HG03460 (cell line): ENCODE measurements at regions not wholly inside any gene's neighbourhood (a gene's known extent, or its start where the extent isn't known, plus 50 kb on each side); places are given as distances from the start of the nearest gene placed in this dataset.
"Not testable (repeated sequence)": the region's sequence is repeated elsewhere in the genome, so short reads cannot be mapped to it uniquely, and the experiment has no call there.

Experiments
- ATAC-seq: cut with Tn5 transposase; IDR thresholded peaks from one replicate; pipeline ENCODE4 v1.9.1; 2021; ENCODE audit not compliant: unreplicated experiment

DNA sequence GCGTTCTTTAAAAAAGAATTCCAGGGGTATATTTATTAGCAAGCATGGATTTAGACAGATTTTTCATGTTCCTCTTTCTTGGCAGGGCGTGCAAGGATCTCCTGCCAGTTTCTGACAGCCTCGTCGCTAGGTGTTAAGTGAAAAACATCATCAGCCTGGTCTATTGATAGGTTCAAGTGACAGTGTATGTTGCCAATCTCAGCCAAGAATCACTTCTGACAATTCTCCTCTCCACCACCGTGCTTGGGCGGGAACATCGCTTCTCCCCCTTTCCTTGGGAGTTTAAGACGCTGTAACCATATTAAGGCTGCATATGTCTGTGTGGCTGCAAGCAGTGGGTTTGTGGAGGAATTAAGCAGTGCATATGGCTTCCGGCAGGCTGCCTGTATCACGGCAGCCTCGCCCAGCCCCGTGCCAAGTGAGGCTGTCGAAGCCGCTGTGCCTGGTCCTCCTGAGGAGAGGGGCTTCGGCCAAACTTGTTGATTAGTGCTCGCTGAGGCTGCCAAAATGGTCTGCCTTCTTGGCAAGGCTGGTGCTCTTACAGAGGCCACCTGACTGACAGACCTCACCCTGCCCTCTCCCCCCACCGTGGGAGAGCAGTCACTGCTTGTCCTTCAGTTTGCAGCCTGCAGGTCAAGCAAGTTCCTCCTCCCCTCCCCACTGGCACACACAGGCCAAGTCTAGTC is 132.2 kb upstream of the MPHOSPH6 start:
- no peak for ATAC-seq

DNA sequence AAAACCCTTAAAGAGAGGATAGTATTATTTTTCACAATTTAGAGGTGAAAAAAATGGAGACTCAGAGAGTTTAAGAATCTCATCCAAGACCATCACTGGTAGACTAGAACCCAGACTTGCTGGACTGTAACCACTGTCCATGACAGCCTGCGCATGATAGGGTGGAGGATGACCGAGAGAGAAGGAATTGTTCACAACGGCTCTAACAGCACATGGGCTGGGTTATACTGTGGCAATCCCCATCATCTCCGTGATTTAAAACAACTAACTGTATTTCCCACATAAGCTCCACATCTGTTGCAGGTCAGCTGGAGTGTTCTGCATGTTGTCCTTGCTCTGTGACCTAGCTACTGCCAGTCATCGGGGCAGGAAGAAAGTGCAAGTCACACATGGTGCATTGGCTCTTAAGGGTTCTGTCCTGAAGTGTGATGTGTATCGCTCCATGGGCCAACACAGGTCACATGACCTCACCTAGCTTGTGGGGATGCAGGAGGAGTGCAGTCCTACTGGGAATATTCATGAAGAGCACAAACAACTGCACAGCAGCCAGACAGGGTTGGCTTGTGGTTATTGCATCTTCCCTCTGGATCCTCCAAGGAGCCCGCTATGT is 131.2 kb upstream of the MPHOSPH6 start:
- no peak for ATAC-seq

DNA sequence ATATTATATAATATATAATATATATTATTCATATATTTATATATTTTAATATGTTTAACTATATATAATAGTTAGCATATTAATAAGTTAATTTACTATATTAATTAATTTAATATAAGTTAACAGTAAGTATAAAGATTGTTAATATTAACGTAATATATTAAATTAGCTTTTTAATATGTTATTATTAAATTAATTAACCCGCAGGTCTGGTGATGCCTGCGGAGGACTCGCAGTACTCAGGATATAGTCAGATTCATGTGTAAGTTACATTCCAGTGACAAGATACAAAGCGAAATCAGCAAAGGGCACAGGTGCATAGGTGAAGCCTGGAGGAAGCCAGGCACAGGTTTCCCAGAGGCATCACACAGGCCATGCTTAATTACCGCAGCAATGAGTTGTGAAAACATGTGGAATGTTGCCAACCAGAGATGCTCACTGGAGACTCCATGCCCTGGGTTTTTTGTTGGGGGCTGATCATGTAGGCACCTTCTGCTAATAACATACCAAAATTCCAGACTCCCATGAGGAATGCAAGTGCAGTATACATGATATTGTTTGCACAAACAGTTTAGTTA is 130.4 kb upstream of the MPHOSPH6 start:
- no peak for ATAC-seq

DNA sequence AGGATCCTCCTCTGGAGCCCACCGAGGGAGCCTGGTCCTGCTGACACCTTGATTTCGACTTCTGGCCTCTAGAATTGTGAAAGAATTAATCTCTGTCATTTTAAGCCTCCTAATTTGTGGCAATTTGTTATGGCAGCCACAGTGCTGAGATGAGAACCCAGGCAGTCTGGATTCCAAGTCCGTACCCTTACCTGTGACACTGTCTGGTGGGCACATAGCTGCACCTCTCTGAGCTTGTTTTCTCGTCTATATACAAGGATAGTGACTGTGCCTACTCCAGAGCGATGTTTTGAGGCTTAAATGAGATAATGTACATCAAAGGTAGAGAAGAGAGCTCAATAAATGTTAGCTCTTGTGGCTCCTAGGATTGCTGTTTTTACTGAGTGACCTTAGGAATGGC is 128.4 kb upstream of the MPHOSPH6 start:
- no peak for ATAC-seq

DNA sequence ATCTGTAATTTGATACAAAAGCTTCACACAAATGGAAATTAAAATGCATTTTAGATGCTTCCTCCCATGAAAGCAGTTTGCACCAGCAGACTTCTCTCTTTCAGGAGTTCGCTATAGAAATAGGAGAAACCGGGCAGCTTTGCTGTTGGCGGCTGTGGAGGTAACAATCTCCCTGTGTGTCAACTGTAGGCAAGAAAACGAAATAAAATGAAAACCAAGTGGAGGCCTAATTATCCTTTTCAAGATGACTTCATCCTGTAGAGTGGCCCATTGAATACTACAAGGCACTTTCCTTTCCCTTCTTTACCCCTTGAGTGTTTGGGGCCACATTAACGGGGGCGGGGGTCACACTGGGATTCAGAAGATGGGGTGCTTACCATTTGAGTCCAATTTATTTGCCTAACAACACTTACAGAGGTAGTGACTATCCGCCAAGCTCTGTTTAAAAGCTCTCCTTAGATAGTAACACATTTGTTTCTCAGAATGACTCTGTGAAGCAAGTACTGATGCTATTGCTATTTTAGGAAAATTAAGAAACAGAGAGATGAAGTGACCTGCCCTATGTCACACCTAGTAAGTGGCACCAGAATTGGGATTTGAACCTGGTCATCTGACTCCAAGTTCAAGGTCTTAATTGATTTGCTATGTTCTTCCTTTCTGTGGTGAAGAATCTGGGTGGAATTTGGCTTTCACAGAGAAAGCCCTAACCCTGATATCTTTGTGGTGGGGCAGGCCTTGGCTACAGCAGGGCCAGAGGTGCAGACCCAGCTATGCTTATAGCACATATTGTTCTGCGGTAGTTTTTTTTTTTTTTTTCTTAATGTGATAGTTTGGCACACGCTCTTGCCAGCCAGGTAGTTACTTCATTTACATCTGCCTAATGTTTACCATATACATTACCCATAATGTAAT is 125.5 kb upstream of the MPHOSPH6 start:
- ATAC-seq = no peak

DNA sequence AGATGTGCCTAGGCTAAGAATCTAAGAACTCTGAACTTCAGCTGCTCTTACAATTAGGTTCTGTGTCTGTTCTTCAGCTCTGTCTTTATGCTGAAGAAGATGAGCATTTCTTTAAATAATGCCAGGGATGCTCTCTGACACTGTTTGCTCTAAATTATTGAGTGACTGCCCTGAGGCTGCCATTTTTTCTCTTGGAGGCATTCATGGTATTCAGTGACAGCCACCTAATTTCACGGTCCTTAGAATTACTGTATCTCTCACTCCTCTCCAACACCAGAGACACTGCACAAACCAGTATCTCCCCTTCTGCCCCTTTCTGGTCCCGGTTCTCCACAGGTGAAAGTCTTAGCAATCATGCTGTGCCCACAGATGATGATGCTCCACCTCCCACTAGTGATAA is 123.6 kb upstream of the MPHOSPH6 start:
- no peak for ATAC-seq

DNA sequence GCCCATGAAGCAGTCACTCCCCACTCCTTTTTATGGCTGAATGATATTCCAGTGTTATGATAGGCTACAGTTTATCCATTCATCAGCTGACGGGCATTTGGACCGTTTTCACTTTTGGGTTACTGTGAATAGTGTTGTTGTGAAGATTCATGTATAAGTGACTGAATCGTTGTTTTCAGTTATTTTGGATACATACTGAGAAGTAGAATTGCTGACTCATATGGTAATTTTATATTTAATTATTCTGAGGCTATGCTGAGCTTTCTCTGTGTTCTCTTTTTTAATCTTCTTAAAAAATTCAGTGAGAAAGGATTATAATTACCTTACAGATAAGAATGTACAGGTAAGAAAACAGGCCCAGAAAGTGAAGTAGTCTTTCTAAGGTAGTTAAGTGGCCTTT is 117.9 kb upstream of the MPHOSPH6 start:
- no peak for ATAC-seq

DNA sequence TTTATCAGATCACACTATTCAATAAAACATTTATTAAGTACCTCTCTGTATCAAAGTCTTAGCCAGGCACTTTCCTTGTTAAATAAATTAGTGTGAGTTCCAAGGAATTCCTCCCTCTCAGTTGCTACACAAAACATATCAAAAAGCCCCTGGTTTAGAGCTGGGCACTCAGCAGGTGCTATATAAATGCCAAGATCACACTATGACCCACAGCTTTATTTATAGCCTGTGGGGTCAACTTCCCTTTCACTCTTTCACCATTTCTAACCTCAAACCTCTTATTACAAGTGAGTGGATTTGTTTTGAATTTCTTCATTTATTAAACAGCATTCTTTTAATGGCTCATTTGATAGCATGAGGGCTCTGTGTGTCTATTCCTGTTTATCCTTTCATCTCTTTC is 112.6 kb upstream of the MPHOSPH6 start:
- no peak for ATAC-seq

DNA sequence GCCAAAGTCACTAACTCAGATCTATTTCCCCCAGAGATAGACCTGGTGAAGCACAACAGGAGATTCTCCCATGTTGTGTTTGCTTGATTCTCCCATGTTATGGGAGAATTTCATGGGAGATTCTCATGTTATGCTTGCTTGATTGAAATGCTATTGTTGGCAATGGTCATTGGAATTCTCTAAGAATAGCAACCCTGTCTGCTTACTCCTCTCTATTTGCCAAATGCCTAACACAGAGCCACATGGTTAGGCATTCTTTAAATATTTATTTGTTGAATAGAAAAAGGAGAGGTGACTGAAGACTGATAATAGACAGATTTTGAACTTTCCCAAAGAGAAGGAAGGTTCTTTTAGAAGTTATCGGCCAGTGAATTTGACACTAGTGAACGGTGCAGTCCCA is 111.5 kb upstream of the MPHOSPH6 start:
- no peak for ATAC-seq

DNA sequence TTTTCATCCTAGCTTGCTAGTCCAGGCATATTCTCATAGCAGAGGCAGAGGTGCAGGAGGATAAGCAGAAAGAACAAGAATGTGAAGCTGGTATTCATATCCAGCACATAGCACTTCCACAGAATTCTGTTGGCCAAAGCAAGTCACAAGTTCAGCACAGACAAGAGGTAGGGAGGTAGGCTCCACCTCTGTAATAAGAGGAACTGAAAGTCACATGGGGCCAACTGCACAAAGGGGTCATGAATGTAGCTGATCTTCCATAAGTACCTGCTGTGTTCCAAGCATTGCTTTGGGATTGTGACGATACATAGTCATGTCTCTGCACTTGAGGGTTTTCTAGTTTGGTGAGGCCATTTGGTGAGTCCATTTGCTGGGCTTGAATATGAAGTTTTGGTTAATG is 110.8 kb upstream of the MPHOSPH6 start:
- ATAC-seq = no peak

DNA sequence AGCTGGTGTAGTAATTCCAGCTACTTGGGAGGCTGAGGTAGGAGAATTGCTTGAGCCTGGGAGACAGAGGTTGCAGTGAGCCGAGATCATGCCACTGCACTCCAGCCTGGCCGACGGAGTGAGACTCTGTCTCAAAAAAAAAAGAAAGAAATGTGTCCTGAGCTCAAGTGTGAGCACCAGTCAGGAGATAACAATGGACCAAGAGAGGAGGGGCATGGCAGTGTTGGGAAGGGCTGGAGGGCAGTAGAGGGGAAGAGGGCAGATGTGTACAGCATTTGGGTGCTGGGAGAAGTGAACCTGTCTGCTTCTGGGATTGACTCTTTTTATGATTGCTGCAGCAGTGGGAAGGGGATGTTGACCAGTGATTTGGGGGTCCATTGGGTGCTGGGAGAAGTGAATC is 105.3 kb upstream of the MPHOSPH6 start:
- not testable (repeated sequence) for ATAC-seq

DNA sequence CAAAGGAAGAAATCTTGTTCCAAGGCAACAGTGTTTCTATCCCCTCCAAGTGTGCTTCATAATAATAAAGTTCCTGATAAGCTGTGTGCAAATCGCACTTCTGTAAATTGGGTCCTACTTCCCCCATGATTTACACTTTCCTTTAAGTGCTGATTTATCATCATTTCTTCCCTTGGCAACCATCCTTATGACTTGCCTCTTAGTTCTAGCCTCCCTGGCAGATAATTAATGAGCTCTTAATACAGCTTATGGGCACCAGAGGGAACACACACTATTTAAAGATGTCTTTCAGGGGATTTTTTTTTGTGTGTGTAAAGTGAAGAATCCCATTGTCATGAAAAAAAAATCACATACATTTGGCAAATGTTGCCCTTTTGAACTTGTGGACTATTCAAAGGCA is 101.6 kb upstream of the MPHOSPH6 start:
- ATAC-seq = no peak

DNA sequence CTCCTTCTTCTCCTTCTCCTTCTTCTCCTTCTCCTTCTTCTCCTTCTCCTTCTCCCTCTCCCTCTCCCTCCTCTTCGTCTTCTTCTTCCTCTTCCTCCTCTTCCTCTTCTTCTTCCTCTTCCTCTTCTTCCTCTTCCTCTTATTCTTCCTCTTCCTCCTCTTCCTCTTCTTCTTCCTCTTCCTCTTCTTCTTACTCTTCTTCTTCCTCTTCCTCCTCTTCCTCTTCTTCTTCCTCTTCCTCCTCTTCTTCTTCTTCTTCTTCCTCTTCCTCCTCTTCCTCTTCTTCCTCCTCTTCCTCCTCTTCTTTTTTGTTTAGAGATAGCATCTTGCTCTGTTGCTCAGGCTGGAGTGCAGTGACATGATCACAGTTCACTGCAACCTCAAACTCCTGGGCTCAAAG is 97.7 kb upstream of the MPHOSPH6 start:
- ATAC-seq = not testable (repeated sequence)

DNA sequence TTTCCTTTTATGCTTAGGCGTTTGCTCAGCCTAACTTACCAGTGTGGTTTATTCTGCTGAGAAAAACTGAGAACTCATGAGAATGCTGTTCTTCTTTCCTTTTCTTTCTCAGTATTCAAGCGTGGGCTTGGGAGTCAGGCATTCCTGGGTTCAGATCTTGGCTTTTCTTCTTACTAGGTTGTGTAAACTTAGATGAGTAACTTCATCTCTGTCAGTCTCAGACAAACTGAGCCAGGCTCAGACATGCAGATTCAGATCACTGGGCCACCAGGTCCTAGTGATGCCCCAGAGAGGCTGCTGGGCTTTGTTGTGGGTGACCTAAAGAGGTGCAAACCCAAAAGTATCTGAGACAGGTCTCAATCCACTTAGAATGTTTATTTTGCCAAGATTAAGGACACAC is 95.8 kb upstream of the MPHOSPH6 start:
- ATAC-seq = no peak

DNA sequence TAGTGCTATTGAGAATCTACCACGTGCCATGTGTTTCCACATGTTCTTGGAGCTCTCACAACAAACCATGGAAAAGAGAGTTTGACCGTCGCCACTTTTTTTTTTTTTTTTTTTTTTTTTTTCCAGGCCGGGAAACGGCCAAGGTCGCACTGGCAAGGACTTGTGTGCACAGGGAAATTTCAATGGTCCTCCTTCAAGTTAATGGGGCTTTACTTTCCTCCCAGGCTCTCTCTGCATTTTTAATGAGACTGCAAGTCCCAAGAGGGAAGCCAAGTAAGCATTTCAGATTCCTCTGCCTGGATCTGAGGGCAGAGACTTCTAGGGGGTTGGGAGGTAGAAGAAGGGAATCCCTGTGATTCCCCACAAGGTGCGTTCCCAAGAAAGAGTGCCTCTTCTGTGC is 94.7 kb upstream of the MPHOSPH6 start:
- ATAC-seq = no peak

DNA sequence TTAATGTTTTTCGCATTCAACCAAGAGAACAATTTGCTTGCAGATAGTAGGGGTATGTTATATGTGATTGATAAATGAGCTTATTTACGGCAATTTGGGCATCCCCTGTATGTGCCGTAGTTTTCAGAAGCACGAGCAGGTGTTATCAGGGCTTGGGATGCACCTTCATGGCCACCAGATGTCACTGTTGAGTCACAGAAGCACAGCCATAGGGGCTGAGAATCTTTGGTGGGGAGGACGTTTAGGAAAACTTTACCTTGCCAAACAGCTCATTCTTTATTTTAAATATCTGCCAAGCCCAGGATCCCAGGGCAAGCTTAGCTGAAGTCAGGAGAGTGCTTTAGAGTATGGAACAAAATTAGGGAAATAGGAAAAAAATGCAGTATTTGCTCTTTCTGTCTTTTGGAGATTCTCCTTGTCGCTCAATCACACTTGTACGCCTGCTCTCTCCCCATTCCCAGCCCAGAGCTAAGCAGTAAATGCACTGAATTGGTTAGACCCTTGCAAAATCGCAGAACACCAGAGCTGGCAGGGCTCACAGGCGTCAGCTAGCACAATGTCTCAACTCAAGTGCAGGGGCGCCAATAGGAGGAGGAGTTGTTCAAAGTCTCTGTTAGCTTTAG is 93.6 kb upstream of the MPHOSPH6 start:
- ATAC-seq = no peak

DNA sequence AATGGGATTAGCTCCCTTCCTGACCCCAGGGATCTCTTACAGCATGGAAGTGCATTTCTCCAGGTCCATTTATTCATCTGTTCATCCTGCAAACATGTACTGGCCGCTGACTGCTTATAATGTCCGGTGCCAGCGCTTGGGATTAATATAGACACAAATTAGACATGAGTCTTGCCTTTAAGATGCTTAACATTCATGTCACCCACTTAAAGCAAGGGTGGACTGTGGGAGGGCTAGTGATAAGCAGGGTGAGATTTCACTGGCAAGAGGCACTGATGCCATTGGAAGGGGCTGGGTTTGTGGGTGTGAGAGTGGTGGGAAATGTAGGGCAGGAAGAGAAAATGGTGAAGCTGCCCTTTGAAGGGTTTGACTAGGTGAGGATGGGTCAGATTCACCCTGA is 92.2 kb upstream of the MPHOSPH6 start:
- ATAC-seq = no peak

DNA sequence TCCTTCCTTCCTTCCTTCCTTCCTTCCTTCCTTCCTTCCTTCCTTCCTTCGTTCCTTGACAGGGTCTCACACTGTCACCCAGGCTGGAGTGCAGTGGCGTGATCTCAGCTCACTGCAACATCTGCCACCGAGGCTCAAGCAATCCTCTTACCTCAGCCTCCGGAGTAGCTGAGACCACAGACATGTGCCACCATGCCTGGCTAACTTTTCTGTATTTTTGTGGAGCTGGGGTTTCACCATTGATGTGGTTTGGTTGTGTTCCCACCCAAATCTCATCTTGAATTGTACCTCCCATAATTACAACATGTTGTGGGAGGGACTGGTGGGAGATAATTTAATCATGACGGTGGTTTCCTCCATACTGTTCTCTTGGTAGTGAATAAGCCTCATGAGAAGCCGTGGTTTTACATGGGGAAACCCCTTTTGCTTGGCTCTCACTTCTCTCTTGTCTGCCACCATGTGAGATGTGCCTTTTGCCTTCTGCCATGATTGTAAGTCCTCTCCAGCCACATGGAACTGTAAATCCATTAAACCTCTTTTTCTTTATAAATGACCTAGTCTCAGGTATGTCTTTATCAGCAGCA is 90.3 kb upstream of the MPHOSPH6 start:
- no peak for ATAC-seq

DNA sequence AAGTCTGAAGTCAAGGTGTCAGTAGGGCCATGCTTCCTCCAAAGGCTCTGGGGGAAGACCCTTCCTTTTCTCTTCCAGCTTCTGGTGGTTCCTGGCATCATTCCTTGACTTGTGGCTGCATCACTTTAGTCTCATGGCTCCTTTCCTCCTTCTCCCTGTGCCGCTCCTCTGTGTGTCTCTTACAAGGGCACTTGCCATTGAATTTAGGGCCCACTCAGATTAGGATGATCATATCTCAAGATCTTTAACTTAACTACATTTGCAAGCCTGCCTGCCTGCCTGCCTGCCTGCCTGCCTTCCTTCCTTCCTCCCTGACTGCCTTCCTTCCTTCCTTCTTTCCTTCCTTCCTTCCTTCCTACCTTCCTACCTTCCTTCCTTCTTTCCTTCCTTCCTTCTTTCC is 89.7 kb upstream of the MPHOSPH6 start:
- ATAC-seq = no peak

DNA sequence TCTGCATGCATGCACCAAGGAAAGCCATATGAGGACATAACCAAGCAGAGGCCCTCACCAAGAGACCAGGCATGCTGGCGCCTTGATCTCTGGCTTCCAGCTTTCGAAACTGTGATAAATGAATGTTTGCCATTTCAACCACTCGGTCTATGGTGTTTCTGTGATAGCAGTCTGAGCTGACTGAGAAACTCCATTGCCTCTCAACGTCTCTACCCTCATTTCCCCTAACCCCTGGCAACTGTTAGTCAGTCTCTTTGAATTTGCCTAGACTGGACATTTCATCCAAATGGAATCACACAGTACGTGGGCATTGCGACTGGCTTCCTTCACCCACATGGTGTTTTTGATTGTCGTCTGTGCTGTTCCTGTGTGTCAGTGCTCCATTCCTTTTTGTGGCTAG is 88.0 kb upstream of the MPHOSPH6 start:
- ATAC-seq = no peak

DNA sequence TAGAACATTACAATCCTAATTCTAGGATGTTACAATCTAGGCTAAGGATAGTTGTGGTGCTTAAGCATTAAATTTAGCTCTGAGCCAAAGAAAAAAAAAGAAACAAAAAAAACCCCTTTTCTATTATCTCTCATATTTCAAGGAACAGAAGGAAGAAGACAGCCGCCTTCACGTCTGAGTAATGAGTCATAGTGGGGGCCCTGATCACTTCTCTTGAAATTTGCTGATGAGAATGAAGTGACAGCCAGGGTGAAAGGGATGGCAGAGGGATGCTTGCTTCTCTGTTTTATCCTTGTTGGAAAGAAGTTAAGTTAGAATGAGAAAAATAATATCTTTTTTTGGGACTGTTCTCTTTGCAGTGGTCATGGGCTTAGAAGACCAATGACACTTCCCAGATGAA is 82.6 kb upstream of the MPHOSPH6 start:
- no peak for ATAC-seq
